NT2/D1 (cell line): ENCODE measurements at regions not wholly inside any gene's neighbourhood (a gene's known extent, or its start where the extent isn't known, plus 50 kb on each side); places are given as distances from the start of the nearest gene placed in this dataset.

Experiments used
- SUZ12 ChIP-seq: IDR thresholded peaks from 2 replicates; pipeline ENCODE4 v1.6.1; 2011; ENCODE audit not compliant: insufficient read length, insufficient read depth; ENCODE audit errors: extremely low read depth
- YY1 ChIP-seq: IDR thresholded peaks from 2 replicates; pipeline ENCODE4 v1.6.1; 2011; ENCODE audit not compliant: insufficient read length, insufficient read depth
- ZNF274 ChIP-seq: IDR thresholded peaks from 2 replicates; pipeline ENCODE4 v1.6.1; 2011; ENCODE audit warnings: mild to moderate bottlenecking, low read depth, low read length

GRCh38 chr3:64901986-64902516 is 214.3 kb upstream of the ADAMTS9 start:
- TF ChIP-seq ZNF274 (no peak), YY1 (no peak), SUZ12 (no peak)
